ENCODE measurements at regions not wholly inside any gene's neighbourhood (a gene's known extent, or its start where the extent isn't known, plus 50 kb on each side); places are given as distances from the start of the nearest gene placed in this dataset.

- DNase-seq: no peak
These were observed 1074.8 kb upstream of the CDH2 start for GRCh38 chr18:29251681-29252080.

DNA sequence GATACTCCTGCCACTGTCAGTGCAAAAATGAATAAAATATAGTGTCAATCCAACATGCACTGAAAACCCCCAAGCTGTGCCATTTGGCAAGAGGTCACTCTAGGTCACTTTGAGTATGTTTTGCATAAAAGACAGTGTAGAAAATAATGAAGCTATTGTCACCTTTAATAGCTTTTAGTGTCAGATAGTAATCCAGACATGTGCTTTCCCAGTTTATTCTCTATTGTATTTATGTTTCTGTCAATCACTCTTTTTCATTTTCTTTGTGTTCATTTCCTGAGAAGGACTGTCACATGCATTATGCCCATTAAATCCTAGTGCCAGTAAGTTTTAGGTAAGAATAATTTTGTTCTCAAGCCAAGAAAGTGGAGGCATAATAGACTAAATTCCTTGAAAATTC lies 1073.9 kb upstream of the CDH2 start:
- DNase-seq: no peak

DNA sequence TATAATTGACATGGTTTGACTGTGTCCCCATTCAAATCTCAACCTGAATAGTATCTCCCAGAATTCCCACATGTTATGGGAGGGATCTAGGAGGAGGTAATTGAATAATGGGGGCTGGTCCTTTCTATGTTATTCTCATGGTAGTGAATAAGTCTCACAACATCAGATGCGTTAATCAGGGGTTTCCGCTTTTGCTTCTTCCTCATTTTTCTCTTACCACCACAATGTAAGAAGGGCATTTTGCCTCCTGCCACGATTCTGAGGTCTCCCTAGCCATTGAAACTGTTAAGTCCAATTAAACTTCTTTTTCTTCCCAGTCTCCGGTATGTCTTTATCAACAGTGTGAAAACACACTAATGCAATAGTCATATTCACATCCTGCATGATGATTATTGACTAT lies 1073.3 kb upstream of the CDH2 start:
- DNase-seq: no peak

DNA sequence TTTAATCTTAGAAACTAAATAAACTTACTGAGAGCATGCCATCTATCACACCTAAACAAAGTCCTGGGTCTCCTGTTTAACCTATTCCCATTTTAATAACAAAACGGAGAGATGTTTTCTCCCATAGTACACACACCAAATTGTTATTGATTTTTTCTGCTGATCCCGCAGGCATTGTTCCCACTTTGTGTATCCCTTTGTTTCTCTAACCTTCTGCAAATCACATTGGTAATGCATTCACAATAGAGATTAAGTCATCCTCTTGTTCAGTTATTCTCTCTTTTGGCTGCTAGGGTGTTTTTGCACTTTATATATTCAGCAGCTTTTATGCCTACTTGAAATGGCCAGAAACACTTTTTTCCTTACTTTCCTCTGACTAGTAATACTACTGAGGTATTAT lies 1071.9 kb upstream of the CDH2 start:
- DNase-seq: peak in 1 of 51 donors; percentile 6

DNA sequence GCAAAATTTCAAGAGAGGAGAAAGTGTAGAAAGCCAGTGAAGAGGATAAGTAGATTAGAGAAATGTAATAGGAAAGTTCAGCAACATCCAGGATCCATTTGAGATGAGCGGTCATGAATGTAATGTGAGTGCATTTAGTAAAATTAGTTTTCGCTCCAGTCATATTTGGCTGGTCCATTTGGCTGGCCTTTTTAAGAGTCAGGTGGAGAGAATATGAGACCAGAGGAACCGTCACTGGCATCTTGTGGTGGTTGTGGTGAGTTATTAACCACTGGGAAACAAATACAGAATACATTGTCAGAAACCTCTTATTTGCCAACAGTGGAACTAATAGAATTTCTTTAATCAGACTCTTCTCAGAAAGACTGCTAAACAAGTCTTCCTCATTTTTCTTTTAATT lies 1064.3 kb upstream of the CDH2 start:
- no peak for DNase-seq

- DNase-seq: no peak
These were observed 1057.8 kb upstream of the CDH2 start for GRCh38 chr18:29234751-29235150.

GRCh38 chr18:29226213-29226612 lies 1049.3 kb upstream of the CDH2 start:
- no peak for DNase-seq

DNA sequence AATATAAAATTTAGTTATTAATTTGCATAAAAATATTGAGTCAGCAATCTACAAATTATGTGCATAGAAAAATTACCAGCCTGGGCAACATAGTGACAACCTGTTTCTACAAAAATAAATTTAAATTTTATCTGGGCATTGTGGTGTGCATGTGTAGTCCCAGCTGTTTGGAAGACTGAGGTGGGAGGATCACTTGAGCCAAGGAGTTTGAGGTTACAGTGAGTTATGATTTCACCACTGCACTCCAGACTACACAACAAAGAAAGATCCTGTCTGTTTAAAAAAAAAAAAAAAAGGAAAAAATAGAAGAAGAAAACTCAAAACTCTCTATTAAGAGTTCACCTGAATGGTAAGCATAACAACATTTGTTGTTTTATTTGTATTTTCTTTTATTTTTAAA lies 1048.4 kb upstream of the CDH2 start:
- no peak for DNase-seq

GRCh38 chr18:29218091-29218490 lies 1041.2 kb upstream of the CDH2 start:
- DNase-seq: no peak

- DNase-seq: no peak
These were observed 1040.4 kb upstream of the CDH2 start for GRCh38 chr18:29217124-29217915.

DNA sequence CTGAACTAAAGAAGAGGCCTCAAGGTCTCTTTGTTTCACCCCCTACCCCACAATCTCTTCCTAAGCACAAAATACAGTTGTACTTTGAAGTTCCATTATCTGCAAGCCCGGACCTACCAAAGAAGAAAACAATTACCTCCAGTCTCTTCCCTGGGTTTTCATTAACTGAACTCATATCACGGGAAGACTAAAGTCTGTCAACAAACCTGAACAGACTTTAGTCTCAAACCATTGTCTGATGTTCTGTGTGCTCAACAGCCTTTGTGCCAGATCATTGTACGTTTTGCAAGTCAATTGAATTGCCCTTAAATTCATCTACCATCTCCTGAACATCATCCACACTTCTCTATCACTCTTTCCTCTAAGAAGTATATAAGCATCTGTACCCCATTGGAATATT lies 1021.9 kb upstream of the CDH2 start:
- DNase-seq: no peak

DNA sequence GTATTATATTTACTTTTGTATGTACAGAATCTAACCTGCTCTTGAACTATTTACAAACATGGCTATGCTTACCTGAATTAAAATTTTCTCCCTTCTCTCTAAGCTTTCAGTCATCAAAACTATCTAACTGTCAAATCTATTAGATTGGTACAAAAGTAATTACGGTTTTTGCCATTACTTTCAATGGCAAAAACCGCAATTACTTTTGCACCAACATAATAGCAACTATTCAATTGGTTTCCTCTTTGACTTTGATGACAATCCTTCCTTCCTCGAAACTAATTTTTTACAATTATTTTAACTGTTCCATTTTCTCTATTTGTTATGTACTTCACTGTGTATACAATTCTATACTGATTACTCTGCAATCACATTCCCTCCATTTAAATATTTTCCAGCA lies 1019.4 kb upstream of the CDH2 start:
- DNase-seq: no peak

GRCh38 chr18:29191263-29191662 lies 1014.3 kb upstream of the CDH2 start:
- no peak for DNase-seq

- DNase-seq: no peak
These were observed 1011.8 kb upstream of the CDH2 start for GRCh38 chr18:29188760-29189159.

DNA sequence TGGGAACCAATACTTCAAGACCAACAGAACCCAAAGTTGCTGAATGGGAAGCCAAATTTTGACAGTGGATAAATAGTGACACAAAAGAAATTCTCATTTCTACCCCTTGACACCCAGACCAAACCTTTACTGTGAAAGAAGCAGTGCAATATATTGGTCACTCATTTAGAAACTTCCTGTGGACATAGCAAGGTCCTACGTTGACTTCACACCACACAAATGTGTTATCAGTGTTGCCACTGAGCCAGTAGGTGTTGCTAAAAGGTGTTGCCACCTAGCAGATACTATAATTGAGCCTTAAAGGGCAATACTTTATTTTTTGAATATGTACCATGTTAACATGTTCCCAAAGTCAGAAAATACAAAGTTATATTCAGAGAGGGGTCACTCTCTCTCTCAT lies 1008.9 kb upstream of the CDH2 start:
- DNase-seq: no peak

- no peak for DNase-seq
These were observed 1007.7 kb upstream of the CDH2 start for GRCh38 chr18:29184654-29185053.

DNA sequence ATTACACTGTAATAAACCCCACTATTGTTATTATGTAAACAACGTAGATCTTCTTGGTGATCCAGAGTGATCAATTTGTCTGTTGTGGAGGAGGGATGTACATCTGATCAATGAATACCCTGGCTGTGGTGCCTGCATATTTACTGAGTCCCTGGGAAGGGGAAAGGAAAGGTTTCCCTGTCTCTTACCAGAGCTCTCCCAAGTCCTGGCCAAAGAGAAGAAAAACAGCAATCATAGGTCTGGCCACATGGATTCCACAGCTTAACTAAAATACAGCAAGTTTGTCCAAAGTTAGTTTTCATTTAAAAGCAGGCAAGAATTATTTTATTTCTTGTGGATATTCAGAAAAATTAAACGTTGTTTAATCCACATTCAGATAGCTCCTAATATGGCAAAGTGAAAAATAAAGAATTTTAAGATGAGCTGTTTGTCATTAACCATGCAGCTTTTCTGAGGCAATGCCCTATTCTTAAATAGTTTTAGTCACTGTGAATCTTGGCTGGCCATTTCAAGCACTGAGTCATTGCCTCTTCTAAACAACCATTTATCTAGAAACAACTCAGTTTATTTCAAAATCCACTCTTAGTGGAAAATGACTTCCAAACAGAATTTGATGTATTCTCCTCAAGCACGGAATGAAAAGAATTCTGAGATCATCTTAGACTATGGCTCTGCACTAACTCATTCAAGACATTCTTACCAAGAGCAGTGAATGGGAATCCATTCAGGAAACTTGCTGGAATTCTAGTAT lies 1004.4 kb upstream of the CDH2 start:
- no peak for DNase-seq

GRCh38 chr18:29176681-29177080 lies 999.8 kb upstream of the CDH2 start:
- no peak for DNase-seq

- DNase-seq: peak in 13 of 51 donors; percentile 1 to 38 (median 8)
These were observed 998.0 kb upstream of the CDH2 start for GRCh38 chr18:29174891-29175290.

DNA sequence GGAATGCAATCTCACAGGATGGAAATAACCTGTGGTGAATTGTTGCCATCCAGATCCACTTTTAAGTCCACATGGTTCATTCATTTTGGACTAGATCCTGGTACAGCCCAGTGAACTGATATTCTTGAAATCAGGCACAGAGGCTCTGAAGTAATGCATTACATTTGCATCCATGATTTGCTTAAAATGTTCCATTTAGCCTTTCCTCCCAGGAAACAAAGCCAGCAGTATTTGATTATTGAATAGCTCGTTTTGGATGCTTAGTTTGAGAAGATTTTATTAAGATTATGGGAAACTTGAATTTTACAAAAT lies 995.8 kb upstream of the CDH2 start:
- no peak for DNase-seq

DNA sequence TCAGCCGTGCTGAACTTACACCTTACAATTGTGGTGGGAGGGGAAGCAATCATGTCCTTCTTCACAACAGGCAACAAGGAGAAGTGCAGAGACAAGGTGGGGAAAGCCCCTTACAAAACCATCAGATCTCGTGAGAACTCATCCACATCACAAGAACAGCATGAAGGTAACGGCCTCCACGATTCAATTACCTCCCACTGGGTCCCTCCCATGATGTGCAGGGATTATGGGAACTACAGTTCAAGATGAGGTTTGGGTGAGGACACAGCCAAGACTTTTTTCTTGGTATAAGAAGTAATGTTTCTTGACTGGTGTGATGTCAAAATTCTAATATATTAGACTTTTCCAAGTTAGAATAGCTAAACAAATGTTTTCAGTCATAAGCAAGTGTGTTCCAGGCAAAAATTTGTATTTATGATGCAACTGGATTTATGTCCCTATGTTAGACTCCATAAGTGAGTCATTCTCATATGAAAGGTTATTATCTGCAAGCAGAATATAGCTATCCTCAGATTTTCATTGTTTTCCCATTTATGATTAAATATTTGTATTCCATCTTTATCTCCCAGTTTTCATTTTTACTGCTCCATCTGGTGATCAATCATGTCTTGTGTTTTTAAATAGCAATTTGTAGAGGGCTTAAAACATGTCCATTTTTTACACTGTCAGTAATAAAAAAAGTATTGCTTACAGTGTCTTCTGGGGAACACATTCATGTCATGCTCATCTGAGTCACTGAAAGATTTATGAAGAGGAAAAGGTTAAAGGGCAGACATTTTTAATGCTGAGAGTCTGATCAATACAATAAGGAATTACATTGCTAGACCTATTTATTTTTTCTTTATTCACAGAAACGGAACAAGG lies 995.2 kb upstream of the CDH2 start:
- DNase-seq: no peak

- no peak for DNase-seq
These were observed 992.7 kb upstream of the CDH2 start for GRCh38 chr18:29169599-29169998.
